Psoas muscle (tissue), 7 donors: ENCODE measurements at regions not wholly inside any gene's neighbourhood (a gene's known extent, or its start where the extent isn't known, plus 50 kb on each side); places are given as distances from the start of the nearest gene placed in this dataset.

ENCODE experiments used
- ATAC-seq, 4 donors: fragments of 200-7000 bp; cut with Tn5 transposase; one replicate each; pipeline ENCODE4 v1.9.1; 2020; ENCODE audit warnings: moderate library complexity in 3 of 4, mild to moderate bottlenecking in 2 of 4
- DNase-seq, 2 donors: peaks; one replicate each; pipeline ENCODE4 v3.0.0-alpha.2; 2020
- H3K27ac ChIP-seq: fragments of 200-600 bp; one replicate; pipeline ENCODE4 v1.8.0; 2022
- H3K27me3 ChIP-seq, 3 donors: fragments of 200-600 bp in 1 of 3; one replicate each; pipeline versions ENCODE4 v1.6.1 to v1.8.0; 2013 to 2022; ENCODE audit warnings: low read length in 2 of 3, mild to moderate bottlenecking in 2 of 3, moderate library complexity in 1 of 3; ENCODE audit not compliant: insufficient read depth in 3 of 3
- H3K36me3 ChIP-seq, 2 donors: fragments of 200-600 bp in 1 of 2; one replicate each; pipeline versions ENCODE4 v1.6.1 to v1.8.0; 2013 to 2022; ENCODE audit warnings: low read depth in 1 of 2, mild to moderate bottlenecking in 1 of 2, moderate library complexity in 1 of 2; ENCODE audit not compliant: insufficient read depth in 1 of 2
- H3K4me1 ChIP-seq: fragments of 200-600 bp; one replicate; pipeline ENCODE4 v1.8.0; 2022
- H3K4me3 ChIP-seq: fragments of 200-600 bp; one replicate; pipeline ENCODE4 v1.8.0; 2022; ENCODE audit warnings: mild to moderate bottlenecking
- H3K9me3 ChIP-seq: fragments of 200-600 bp; one replicate; pipeline ENCODE4 v1.8.0; 2022
- WGBS, 3 donors: extraction: QIAGEN DNeasy Blood & Tissue Kit; methylation state at CpG; one replicate each; pipeline versions ENCODE4 v1.1.6 to v1.1.7; 2013; 5-methylcytosine and 5-hydroxymethylcytosine counted together
- intact Hi-C, 2 donors: fragments of 100-400 bp; cut with DNase I; formaldehyde crosslinking; loops; one replicate each; pipeline versions ENCODE4 v1.11.0 to v1.14.2; 2022
- TF ChIP-seq, protein P1 (sequence below): fragments of 200-600 bp; IDR thresholded peaks from one replicate; pipeline ENCODE4 v1.8.0; 2022; ENCODE audit warnings: antibody characterized with exemption
- donor health status: healthy with polysubstance abuse.
- donor health status: DM: no; HTN: no; CAD: no; lungs with moderate emphysema.
- donor health status: Bipolar disorder and iron deficiency.
- donor health status: healthy.
- donor health status: DM: yes; HTN: yes; CAD: no.
- donor health status: DM: no; HTN: no; CAD: no.
- donor health status: DM: yes; HTN: yes; CAD: no.

DNA sequence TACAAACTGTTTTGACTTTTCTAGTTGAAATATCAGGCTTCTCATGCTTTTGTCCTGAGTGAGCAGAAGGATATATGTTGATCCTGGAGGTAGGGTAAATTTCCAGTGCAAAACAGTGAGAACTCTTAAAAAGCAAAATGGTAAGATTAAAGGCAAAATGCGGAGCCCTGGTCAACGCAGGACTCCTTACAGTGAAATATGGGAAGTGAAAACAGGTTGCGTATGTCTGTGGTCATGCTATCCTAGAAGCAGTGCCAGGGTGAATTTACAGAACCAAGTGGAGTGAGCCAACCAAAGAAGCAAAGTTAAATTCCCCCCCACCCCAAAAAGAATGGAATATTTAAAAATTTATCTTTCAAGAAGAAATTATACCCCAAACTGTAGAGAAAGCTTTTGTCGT is 256.4 kb downstream of the NR2F2 start:
- ATAC-seq (no peak), DNase-seq (no peak)
- WGBS, 3 donors = 72 to 80% (median 80%) methylated on average over 4 of the region's 4 CpGs
- Histone ChIP-seq H3K27me3 (peaks cover 0 to 5% (median 0%) of the 10 kb centered on the region in 3 donors), H3K4me3 (no peak overlapping the region), H3K9me3 (no peaks in the 10 kb centered on the region), H3K36me3 (no peaks in the 10 kb centered on the region), H3K4me1 (no peaks in the 10 kb centered on the region), H3K27ac (no peak overlapping the region)
- TF ChIP-seq, protein P1, sequence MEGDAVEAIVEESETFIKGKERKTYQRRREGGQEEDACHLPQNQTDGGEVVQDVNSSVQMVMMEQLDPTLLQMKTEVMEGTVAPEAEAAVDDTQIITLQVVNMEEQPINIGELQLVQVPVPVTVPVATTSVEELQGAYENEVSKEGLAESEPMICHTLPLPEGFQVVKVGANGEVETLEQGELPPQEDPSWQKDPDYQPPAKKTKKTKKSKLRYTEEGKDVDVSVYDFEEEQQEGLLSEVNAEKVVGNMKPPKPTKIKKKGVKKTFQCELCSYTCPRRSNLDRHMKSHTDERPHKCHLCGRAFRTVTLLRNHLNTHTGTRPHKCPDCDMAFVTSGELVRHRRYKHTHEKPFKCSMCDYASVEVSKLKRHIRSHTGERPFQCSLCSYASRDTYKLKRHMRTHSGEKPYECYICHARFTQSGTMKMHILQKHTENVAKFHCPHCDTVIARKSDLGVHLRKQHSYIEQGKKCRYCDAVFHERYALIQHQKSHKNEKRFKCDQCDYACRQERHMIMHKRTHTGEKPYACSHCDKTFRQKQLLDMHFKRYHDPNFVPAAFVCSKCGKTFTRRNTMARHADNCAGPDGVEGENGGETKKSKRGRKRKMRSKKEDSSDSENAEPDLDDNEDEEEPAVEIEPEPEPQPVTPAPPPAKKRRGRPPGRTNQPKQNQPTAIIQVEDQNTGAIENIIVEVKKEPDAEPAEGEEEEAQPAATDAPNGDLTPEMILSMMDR = no peak
- intact Hi-C loops = no loop called here

DNA sequence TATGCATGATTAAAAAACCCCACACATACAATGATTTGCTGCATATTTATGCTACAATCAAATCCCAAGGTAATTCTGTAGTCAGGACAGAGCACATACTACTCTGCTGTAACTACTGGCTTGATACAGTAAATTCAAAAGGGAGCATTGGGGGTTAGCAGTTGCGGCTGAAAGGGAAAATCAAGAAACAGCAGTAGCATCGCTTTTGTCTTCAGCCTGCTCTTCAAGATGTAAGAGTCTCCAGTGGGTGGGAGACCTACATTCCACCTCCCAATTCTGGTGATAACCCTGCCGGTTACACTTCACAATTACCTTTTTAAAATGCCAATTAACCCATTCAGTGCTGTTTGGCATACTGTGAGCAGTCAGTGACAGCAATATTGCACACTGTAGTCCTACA is 259.4 kb downstream of the NR2F2 start:
- Histone ChIP-seq H3K4me3 (no peak overlapping the region), H3K27ac (no peak overlapping the region), H3K4me1 (no peaks in the 10 kb centered on the region), H3K36me3 (no peaks in the 10 kb centered on the region), H3K9me3 (no peaks in the 10 kb centered on the region), H3K27me3 (peaks cover 0 to 5% (median 0%) of the 10 kb centered on the region in 3 donors)
- intact Hi-C loops = no loop called here
- TF ChIP-seq, protein P1 = no peak
- WGBS, 3 donors = 46 to 52% (median 48%) methylated on average over 3 of the region's 3 CpGs
- ATAC-seq (no peak), DNase-seq (no peak)

DNA sequence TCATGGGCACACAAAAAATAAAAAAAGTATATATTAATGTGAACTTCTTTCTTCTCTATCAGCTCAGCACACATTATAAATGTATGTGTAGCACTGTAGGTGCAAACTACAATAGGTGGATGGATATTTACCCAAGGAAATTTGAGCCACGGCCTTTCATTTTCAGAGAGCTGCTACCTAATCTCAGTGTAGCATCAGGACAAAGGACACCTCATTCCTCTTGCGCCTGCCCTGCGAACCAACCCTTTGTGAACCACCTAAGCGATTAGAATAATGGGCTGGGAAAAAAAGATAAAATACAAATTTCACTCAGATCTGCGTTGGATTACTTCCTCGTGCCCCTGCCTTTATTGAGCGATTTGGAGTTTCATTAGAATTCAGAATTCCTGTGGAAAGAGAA is 263.2 kb downstream of the NR2F2 start:
- 44 to 56% (median 47%) methylated on average over 7 of the region's 7 CpGs for WGBS, 3 donors
- H3K4me1 ChIP-seq = no peaks in the 10 kb centered on the region
- intact Hi-C loops = no loop called here
- DNase-seq (no peak), ATAC-seq (no peak)
- no peak overlapping the region for H3K4me3 ChIP-seq
- no peak overlapping the region for H3K27ac ChIP-seq
- H3K9me3 ChIP-seq = no peaks in the 10 kb centered on the region
- H3K36me3 ChIP-seq = no peaks in the 10 kb centered on the region
- H3K27me3 ChIP-seq = peaks cover 0 to 5% (median 0%) of the 10 kb centered on the region in 3 donors
- TF ChIP-seq, protein P1 = no peak

DNA sequence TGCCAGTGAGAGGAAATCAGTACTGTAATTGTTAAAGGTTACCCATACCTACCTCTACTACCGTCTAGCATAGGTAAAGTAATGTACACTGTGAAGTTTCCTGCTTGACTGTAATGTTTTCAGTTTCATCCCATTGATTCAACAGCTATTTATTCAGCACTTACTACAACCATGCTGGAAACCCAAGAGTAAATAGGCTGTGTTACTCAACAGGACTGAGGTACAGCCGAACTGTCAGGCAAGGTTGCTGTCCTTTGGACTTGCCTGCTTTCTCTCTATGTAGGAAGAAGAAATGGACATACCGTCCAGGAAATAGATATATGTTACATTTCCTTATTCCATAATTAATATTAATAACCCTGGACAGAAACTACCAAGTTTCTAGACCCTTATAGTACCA is 265.5 kb downstream of the NR2F2 start:
- WGBS, 3 donors = 73 to 89% (median 82%) methylated on average over 3 of the region's 3 CpGs
- no peaks in the 10 kb centered on the region for H3K9me3 ChIP-seq
- ATAC-seq (no peak), DNase-seq (no peak)
- H3K36me3 ChIP-seq = no peaks in the 10 kb centered on the region
- H3K4me1 ChIP-seq = no peaks in the 10 kb centered on the region
- TF ChIP-seq, protein P1 = no peak
- intact Hi-C loops = no loop called here
- H3K27me3 ChIP-seq = peaks cover 0 to 5% (median 0%) of the 10 kb centered on the region in 3 donors
- no peak overlapping the region for H3K4me3 ChIP-seq
- no peak overlapping the region for H3K27ac ChIP-seq

DNA sequence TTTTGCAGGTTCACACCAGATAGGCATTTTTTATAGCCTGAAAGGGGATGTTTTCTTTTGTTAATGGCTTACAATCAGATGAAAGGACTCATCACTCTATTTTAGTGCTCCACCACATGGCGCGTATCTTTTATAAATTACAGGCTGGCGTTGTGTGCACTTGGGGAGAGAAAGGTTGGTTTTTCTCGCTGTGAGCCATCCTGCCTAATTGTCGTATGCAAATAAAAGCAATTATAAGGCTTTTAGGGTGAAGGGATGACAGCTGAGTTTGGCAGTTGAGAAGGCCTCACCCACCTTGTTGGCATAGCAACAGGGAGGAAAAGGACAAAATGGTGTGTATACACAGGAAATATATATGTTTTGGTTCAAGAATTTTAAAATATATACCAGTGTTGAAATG is 268.0 kb downstream of the NR2F2 start:
- Histone ChIP-seq H3K4me1 (no peaks in the 10 kb centered on the region), H3K4me3 (no peak overlapping the region), H3K27ac (no peak overlapping the region), H3K9me3 (no peaks in the 10 kb centered on the region), H3K27me3 (no peaks in the 10 kb centered on the region), H3K36me3 (no peaks in the 10 kb centered on the region)
- TF ChIP-seq, protein P1 = no peak
- 71 to 80% (median 78%) methylated on average over 5 of the region's 5 CpGs for WGBS, 3 donors
- intact Hi-C loops = no loop called here
- no peak for DNase-seq
- ATAC-seq = no peak
